GM12878 (cell line): ENCODE measurements at regions not wholly inside any gene's neighbourhood (a gene's known extent, or its start where the extent isn't known, plus 50 kb on each side); places are given as distances from the start of the nearest gene placed in this dataset.

ENCODE experiments used
- ATAC-seq: fragments of 200-7000 bp; cut with Tn5 transposase; 3 replicates; pipeline ENCODE4 v1.9.1; 2020; ENCODE audit warnings: mild to moderate bottlenecking, moderate library complexity
- BruUV-seq: library from RNA; stranded (reverse); fragments of 400-500 nt; replicated peaks from 2 replicates; lab custom pipeline; 2021; lab: Mats Ljungman, UMichigan
- CTCF ChIA-PET: fragments of 300-600 bp; sonication (Branson Sonifier 250); formaldehyde crosslinking; extraction: SDS; loops from one replicate; lab custom pipeline; 2021; ENCODE audit warnings: inconsistent platforms; lab: Yijun Ruan, JAX
- POLR2A ChIA-PET: fragments of 350-600 bp; formaldehyde crosslinking; extraction: SDS; loops from one replicate; lab custom pipeline; 2021; ENCODE audit warnings: inconsistent platforms; lab: Charles Lee
- RAD21 ChIA-PET: fragments of 300-600 bp; sonication (Branson Sonifier 250); formaldehyde crosslinking; loops from one replicate; lab custom pipeline; 2023; ENCODE audit warnings: antibody characterized with exemption; ENCODE audit not compliant: unreplicated experiment; lab: Charles Lee
- SMC1A ChIA-PET: fragments of 300-600 bp; sonication (Branson Sonifier 250); formaldehyde crosslinking; loops from one replicate; lab custom pipeline; 2023; ENCODE audit not compliant: unreplicated experiment, uncharacterized antibody; lab: Charles Lee
- DNase-seq: peaks from one replicate; pipeline ENCODE4 v3.0.0-alpha.2; 2011; ENCODE audit warnings: low read depth, low spot score
- FAIRE-seq: peaks from 3 replicates; lab custom pipeline; 2011; peaks lifted over from hg19 to GRCh38; lab: Jason Lieb, UNC
- H2AFZ ChIP-seq: 2 replicates; pipeline ENCODE4 v1.6.0; 2011; ENCODE audit warnings: low read depth, low read length, control low read depth; ENCODE audit not compliant: control insufficient read depth
- H3K27ac ChIP-seq: 2 replicates; pipeline ENCODE4 v1.5.1; 2011; ENCODE audit warnings: control low read depth; ENCODE audit not compliant: control insufficient read depth, insufficient read depth
- H3K27me3 ChIP-seq, 2 experiments: replicated peaks in 1 of 2; 2 replicates each; pipeline versions ENCODE4 v1.6.0 to v1.6.1; 2011; ENCODE audit warnings: low read length in 1 of 2; ENCODE audit not compliant: control insufficient read depth in 2 of 2, insufficient read depth in 2 of 2
- H3K36me3 ChIP-seq, 2 experiments: 2 replicates each; pipeline ENCODE4 v1.5.1; 2011; ENCODE audit warnings: low read length in 1 of 2; ENCODE audit not compliant: control insufficient read depth in 2 of 2, insufficient read depth in 2 of 2
- H3K4me1 ChIP-seq: 2 replicates; pipeline ENCODE4 v1.6.1; 2011; ENCODE audit warnings: mild to moderate bottlenecking, low read length, moderate library complexity, mixed read lengths; ENCODE audit not compliant: control insufficient read depth, insufficient read depth
- H3K4me2 ChIP-seq: 2 replicates; pipeline ENCODE4 v1.6.0; 2011; ENCODE audit warnings: control low read depth; ENCODE audit not compliant: control insufficient read depth, insufficient read depth
- H3K4me3 ChIP-seq: fragments of 200-600 bp; sonication (generic); 2 replicates; pipeline ENCODE4 v1.5.1; 2016
- H3K79me2 ChIP-seq: 2 replicates; pipeline ENCODE4 v1.6.0; 2011; ENCODE audit warnings: low read length; ENCODE audit not compliant: control insufficient read depth, insufficient read depth
- H3K9ac ChIP-seq: 2 replicates; pipeline ENCODE4 v1.8.0; 2011; ENCODE audit warnings: low read length, control low read depth, mixed read lengths; ENCODE audit not compliant: control insufficient read depth, insufficient read depth
- H3K9me3 ChIP-seq: replicated peaks from 3 replicates; pipeline ENCODE4 v1.5.1; 2011; ENCODE audit warnings: mild to moderate bottlenecking, low read length; ENCODE audit not compliant: control insufficient read depth, insufficient read depth
- H4K20me1 ChIP-seq: 2 replicates; pipeline ENCODE4 v1.6.0; 2011; ENCODE audit not compliant: control insufficient read depth, insufficient read depth
- ATF7 ChIP-seq: fragments of 450-650 bp; IDR thresholded peaks from 2 replicates; pipeline ENCODE4 v1.6.1; 2016; ENCODE audit warnings: low read depth, mild to moderate bottlenecking
- CBX3 ChIP-seq: fragments of 200-600 bp; sonication (generic); IDR thresholded peaks from 2 replicates; pipeline ENCODE4 v1.6.1; 2016; ENCODE audit warnings: low read depth, borderline replicate concordance
- CUX1 ChIP-seq: IDR thresholded peaks from 2 replicates; pipeline ENCODE4 v1.6.1; 2012; ENCODE audit warnings: improper control_type of control experiment, low read depth, low read length; ENCODE audit not compliant: insufficient replicate concordance
- ESRRA ChIP-seq: IDR thresholded peaks from 2 replicates; pipeline ENCODE4 v1.6.1; 2012; ENCODE audit warnings: mild to moderate bottlenecking, low read length, improper control_type of control experiment
- HDGF ChIP-seq: fragments of 450-650 bp; IDR thresholded peaks from 2 replicates; pipeline ENCODE4 v1.6.1; 2016; ENCODE audit warnings: antibody characterized with exemption
- IKZF2 ChIP-seq, 2 experiments: fragments of 450-650 bp; IDR thresholded peaks; 2 replicates each; pipeline ENCODE4 v1.6.1; 2017; ENCODE audit warnings: mild to moderate bottlenecking in 2 of 2, moderate library complexity in 2 of 2
- KDM1A ChIP-seq: fragments of 200-600 bp; sonication (generic); IDR thresholded peaks from 2 replicates; pipeline ENCODE4 v1.6.1; 2016; ENCODE audit warnings: borderline replicate concordance
- NFYA ChIP-seq: IDR thresholded peaks from 2 replicates; pipeline ENCODE4 v1.6.1; 2011; ENCODE audit warnings: low read depth, mild to moderate bottlenecking, low read length, improper control_type of control experiment, borderline replicate concordance
- NR2F1 ChIP-seq: fragments of 450-650 bp; conservative IDR thresholded peaks from 2 replicates; pipeline ENCODE4 v1.6.1; 2017; ENCODE audit warnings: mild to moderate bottlenecking
- PAX5 ChIP-seq: IDR thresholded peaks from 2 replicates; pipeline ENCODE4 v1.6.1; 2011; ENCODE audit warnings: low read depth, low read length, borderline replicate concordance
- RBBP5 ChIP-seq: fragments of 200-600 bp; sonication (generic); conservative IDR thresholded peaks from 2 replicates; pipeline ENCODE4 v1.6.1; 2016
- RFX5 ChIP-seq: IDR thresholded peaks from 2 replicates; pipeline ENCODE4 v1.6.1; 2011; ENCODE audit warnings: low read depth, low read length, improper control_type of control experiment
- SMC3 ChIP-seq: IDR thresholded peaks from 2 replicates; pipeline ENCODE4 v1.6.1; 2011; ENCODE audit warnings: low read length, improper control_type of control experiment, borderline replicate concordance
- SREBF1 ChIP-seq: IDR thresholded peaks from 2 replicates; pipeline ENCODE4 v1.6.1; 2012; ENCODE audit warnings: mild to moderate bottlenecking, low read length
- SRF ChIP-seq, 2 experiments: IDR thresholded peaks; 2 replicates each; pipeline ENCODE4 v1.6.1; 2011; ENCODE audit warnings: low read depth in 2 of 2, low read length in 2 of 2, mild to moderate bottlenecking in 1 of 2, moderate library complexity in 1 of 2
- ZNF207 ChIP-seq: fragments of 450-650 bp; IDR thresholded peaks from 2 replicates; pipeline ENCODE4 v1.6.1; 2014; ENCODE audit warnings: antibody characterized with exemption, mild to moderate bottlenecking, borderline replicate concordance
- ZNF274 ChIP-seq: IDR thresholded peaks from one replicate; pipeline ENCODE4 v1.8.0; 2011; ENCODE audit not compliant: insufficient read length, insufficient read depth
- WGBS: methylation state at CpG from one replicate; pipeline ENCODE4 v1.1.6; 2016; ENCODE audit warnings: low lambda C conversion rate; ENCODE audit not compliant: insufficient replicate concordance, insufficient coverage; ENCODE audit errors: missing lambda C conversion rate; 5-methylcytosine and 5-hydroxymethylcytosine counted together
- in situ Hi-C: fragments of 300-500 bp; cut with MboI; formaldehyde crosslinking; loops from 9 replicates; pipeline ENCODE4 v1.14.3; 2018; ENCODE audit warnings: mixed read lengths
- intact Hi-C: fragments of 100-400 bp; cut with micrococcal nuclease; formaldehyde crosslinking; loops from one replicate; pipeline ENCODE4 v1.14.2; 2022; ENCODE audit not compliant: unreplicated experiment
- TF ChIP-seq, protein P1 (sequence below): IDR thresholded peaks from 2 replicates; pipeline ENCODE4 v1.6.1; 2011; ENCODE audit warnings: low read depth, low read length, improper control_type of control experiment, borderline replicate concordance
- TF ChIP-seq, protein P2 (sequence below): fragments of 150-350 bp; IDR thresholded peaks from 2 replicates; pipeline ENCODE4 v1.6.1; 2014; ENCODE audit warnings: mild to moderate bottlenecking, low read depth, low read length

DNA sequence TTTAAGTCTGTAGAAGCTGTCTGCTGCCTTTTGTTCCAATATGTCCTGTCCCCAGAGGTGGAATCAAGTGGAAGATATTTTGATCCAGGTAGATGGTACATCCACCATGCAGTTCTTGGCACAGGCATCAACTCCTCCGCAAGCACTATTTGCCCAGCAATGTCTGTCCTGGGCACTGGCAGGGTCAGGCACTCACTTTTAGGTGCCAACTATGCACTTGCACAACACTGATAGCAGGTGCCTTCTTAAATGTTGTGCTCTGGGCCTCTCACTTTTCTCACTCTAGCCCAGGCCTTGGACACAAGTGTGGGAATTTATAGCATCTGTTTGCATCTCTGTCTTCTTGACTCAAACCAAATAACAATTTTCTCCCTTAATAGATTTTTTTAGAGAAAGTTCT is 140.5 kb upstream of the UBE2E2 start:
- Histone ChIP-seq H2AFZ (no peak overlapping the region), H3K27ac (no peak overlapping the region), H3K9ac (no peak overlapping the region), H4K20me1 (no peaks in the 10 kb centered on the region), H3K36me3 (no peaks in the 10 kb centered on the region), H3K27me3 (no peaks in the 10 kb centered on the region), H3K4me1 (no peaks in the 10 kb centered on the region), H3K4me3 (no peak overlapping the region), H3K4me2 (no peak overlapping the region), H3K9me3 (no peaks in the 10 kb centered on the region), H3K79me2 (no peaks in the 10 kb centered on the region)
- ChIA-PET SMC1A (interaction anchor here (1.1 kb wide), 1 partner anchor 18 kb away, joined by 3 read pairs; no protein-coding TSS in a partner anchor), CTCF (no interaction called here), POLR2A (no interaction called here), RAD21 (no interaction called here)
- ATAC-seq (no peak), FAIRE-seq (no peak), DNase-seq (no peak)
- intact Hi-C loops (no loop called here), in situ Hi-C loops (no loop called here)
- TF ChIP-seq ESRRA (no peak), NR2F1 (no peak), SRF (IDR thresholded peaks at IDR 0.05; ENCODE audit: low read depth in 2 of 2, low read length in 2 of 2) (no peak), ZNF207 (no peak), IKZF2 (IDR thresholded peaks at IDR 0.05) (no peak), CBX3 (no peak), NFYA (no peak), RBBP5 (no peak), SREBF1 (no peak), HDGF (no peak), PAX5 (no peak), ZNF274 (no peak), CUX1 (no peak), SMC3 (no peak), KDM1A (no peak), RFX5 (no peak), ATF7 (no peak)
- TF ChIP-seq, protein P1, sequence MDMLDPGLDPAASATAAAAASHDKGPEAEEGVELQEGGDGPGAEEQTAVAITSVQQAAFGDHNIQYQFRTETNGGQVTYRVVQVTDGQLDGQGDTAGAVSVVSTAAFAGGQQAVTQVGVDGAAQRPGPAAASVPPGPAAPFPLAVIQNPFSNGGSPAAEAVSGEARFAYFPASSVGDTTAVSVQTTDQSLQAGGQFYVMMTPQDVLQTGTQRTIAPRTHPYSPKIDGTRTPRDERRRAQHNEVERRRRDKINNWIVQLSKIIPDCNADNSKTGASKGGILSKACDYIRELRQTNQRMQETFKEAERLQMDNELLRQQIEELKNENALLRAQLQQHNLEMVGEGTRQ = no peak
- TF ChIP-seq, protein P2, sequence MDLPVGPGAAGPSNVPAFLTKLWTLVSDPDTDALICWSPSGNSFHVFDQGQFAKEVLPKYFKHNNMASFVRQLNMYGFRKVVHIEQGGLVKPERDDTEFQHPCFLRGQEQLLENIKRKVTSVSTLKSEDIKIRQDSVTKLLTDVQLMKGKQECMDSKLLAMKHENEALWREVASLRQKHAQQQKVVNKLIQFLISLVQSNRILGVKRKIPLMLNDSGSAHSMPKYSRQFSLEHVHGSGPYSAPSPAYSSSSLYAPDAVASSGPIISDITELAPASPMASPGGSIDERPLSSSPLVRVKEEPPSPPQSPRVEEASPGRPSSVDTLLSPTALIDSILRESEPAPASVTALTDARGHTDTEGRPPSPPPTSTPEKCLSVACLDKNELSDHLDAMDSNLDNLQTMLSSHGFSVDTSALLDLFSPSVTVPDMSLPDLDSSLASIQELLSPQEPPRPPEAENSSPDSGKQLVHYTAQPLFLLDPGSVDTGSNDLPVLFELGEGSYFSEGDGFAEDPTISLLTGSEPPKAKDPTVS = no peak
- BruUV-seq = no TSS peak
- 89% methylated on average over 1 of the region's 1 CpG for WGBS
